Upper lobe of left lung (tissue), 6 donors: ENCODE measurements at regions not wholly inside any gene's neighbourhood (a gene's known extent, or its start where the extent isn't known, plus 50 kb on each side); places are given as distances from the start of the nearest gene placed in this dataset.

ENCODE experiments used
- ATAC-seq, 2 donors: fragments of 200-7000 bp; cut with Tn5 transposase; one replicate each; pipeline ENCODE4 v1.9.1; 2022; ENCODE audit warnings: mild to moderate bottlenecking in 2 of 2, moderate library complexity in 2 of 2; ENCODE audit not compliant: low FRiP score in 2 of 2
- DNase-seq, 2 donors: peaks; one replicate each; pipeline ENCODE4 v3.0.0-alpha.2; 2019 to 2020
- H3K27ac ChIP-seq, 4 donors: fragments of 200-600 bp; sonication (generic); one replicate each; pipeline ENCODE4 v1.5.1; 2016 to 2019
- H3K27me3 ChIP-seq, 4 donors: fragments of 200-600 bp; sonication (generic); one replicate each; pipeline ENCODE4 v1.5.1; 2017 to 2019
- H3K36me3 ChIP-seq, 4 donors: fragments of 200-600 bp; sonication (generic); one replicate each; pipeline ENCODE4 v1.5.1; 2016 to 2019
- H3K4me1 ChIP-seq, 4 donors: fragments of 200-600 bp; sonication (generic); one replicate each; pipeline ENCODE4 v1.5.1; 2018 to 2019
- H3K4me3 ChIP-seq, 4 donors: fragments of 200-600 bp; sonication (generic); one replicate each; pipeline ENCODE4 v1.5.1; 2017 to 2019; ENCODE audit warnings: mild to moderate bottlenecking in 2 of 4, moderate library complexity in 1 of 4
- H3K9me3 ChIP-seq, 4 donors: fragments of 200-600 bp; sonication (generic); one replicate each; pipeline ENCODE4 v1.5.1; 2018 to 2019
- EP300 ChIP-seq, 4 donors: sonication (generic); formaldehyde crosslinking; IDR thresholded peaks; one replicate each; pipeline ENCODE4 v1.5.1; 2017; ENCODE audit warnings: antibody characterized with exemption in 4 of 4, control low read depth in 2 of 4
- POLR2A ChIP-seq, 4 donors: fragments of 450-650 bp; IDR thresholded peaks; one replicate each; pipeline ENCODE4 v1.5.1; 2016 to 2017; ENCODE audit warnings: antibody characterized with exemption in 4 of 4, mild to moderate bottlenecking in 2 of 4
- POLR2AphosphoS5 ChIP-seq, 2 donors: sonication (generic); formaldehyde crosslinking; IDR thresholded peaks; one replicate each; pipeline ENCODE4 v1.5.1; 2017; ENCODE audit warnings: antibody characterized with exemption in 2 of 2
- WGBS, 2 donors: methylation state at CpG; one replicate each; pipeline ENCODE4 v1.1.5; 2017 to 2018; 5-methylcytosine and 5-hydroxymethylcytosine counted together
- TF ChIP-seq, protein P1 (sequence below), 6 experiments: fragments of 450-650 bp in 4 of 6; fragments of 200-600 bp in 2 of 6; sonication (generic) in 2 of 6; IDR thresholded peaks; one replicate each; pipeline ENCODE4 v1.5.1; 2016 to 2019; ENCODE audit warnings: antibody characterized with exemption in 6 of 6
- donor health status: DM: no; HTN: no; CAD: no; lungs with moderate emphysema.
- donor health status: DM: no; HTN: yes; CAD: no; lungs with severe emphysema.

DNA sequence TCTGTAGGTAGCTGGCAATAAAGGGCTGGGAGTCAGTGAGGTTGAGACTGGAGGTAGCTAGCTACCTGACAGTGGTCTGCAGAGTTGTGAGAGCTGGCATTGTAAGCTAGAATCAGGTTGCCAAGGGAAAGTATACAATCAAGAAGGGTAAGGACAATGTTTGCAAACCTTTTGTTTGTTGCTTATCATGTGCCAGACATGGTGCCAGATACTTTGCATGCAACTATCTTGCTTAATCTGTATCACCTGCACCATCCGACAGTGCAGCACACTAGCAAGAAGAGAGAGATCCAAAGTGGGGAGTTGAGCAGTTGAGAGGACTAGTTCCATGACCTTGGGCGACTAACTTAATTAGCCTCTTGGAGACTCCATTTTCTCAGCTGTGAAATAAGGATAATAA is 236.4 kb downstream of the PDCD6IP start:
- Histone ChIP-seq H3K9me3 (no peaks in the 10 kb centered on the region), H3K36me3 (no peaks in the 10 kb centered on the region), H3K27me3 (no peaks in the 10 kb centered on the region), H3K27ac (no peak overlapping the region), H3K4me3 (no peak overlapping the region), H3K4me1 (no peaks in the 10 kb centered on the region)
- WGBS, 2 donors, result 89 to 94% methylated on average over 2 of the region's 2 CpGs
- DNase-seq, result no peak
- TF ChIP-seq, protein P1, sequence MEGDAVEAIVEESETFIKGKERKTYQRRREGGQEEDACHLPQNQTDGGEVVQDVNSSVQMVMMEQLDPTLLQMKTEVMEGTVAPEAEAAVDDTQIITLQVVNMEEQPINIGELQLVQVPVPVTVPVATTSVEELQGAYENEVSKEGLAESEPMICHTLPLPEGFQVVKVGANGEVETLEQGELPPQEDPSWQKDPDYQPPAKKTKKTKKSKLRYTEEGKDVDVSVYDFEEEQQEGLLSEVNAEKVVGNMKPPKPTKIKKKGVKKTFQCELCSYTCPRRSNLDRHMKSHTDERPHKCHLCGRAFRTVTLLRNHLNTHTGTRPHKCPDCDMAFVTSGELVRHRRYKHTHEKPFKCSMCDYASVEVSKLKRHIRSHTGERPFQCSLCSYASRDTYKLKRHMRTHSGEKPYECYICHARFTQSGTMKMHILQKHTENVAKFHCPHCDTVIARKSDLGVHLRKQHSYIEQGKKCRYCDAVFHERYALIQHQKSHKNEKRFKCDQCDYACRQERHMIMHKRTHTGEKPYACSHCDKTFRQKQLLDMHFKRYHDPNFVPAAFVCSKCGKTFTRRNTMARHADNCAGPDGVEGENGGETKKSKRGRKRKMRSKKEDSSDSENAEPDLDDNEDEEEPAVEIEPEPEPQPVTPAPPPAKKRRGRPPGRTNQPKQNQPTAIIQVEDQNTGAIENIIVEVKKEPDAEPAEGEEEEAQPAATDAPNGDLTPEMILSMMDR (IDR thresholded peaks at IDR 0.05), result no peak
- TF ChIP-seq EP300 (IDR thresholded peaks at IDR 0.05), result no peak
- no peak for TF ChIP-seq POLR2A (IDR thresholded peaks at IDR 0.05)
- TF ChIP-seq POLR2AphosphoS5 (IDR thresholded peaks at IDR 0.05), result no peak
- no peak for ATAC-seq

DNA sequence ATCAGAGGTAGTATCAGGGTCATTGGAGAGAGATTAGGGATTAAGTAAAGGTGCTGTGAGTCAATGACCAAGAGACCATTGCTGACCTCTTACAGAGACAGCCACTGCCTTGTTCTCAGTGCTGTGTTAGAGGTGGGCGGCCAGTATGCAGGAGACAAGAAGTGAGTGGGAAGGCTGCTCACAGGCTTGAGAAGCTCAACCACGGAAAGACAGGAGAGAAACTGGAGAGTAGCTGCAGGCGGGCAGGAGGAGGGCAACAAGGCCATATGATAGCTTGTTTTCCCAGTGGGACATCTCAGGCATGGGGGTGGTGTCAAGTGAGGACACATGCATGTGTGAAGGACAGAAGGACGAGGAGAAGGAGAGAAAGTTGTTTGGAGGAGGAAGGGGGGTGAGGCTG is 237.3 kb downstream of the PDCD6IP start:
- 61 to 62% methylated on average over 4 of the region's 4 CpGs for WGBS, 2 donors
- no peak overlapping the region for H3K4me3 ChIP-seq
- DNase-seq (no peak), ATAC-seq (no peak)
- no peaks in the 10 kb centered on the region for H3K4me1 ChIP-seq
- TF ChIP-seq EP300 (IDR thresholded peaks at IDR 0.05) (no peak), POLR2AphosphoS5 (IDR thresholded peaks at IDR 0.05) (no peak), POLR2A (IDR thresholded peaks at IDR 0.05) (no peak)
- TF ChIP-seq, protein P1 (IDR thresholded peaks at IDR 0.05), result no peak
- no peaks in the 10 kb centered on the region for H3K9me3 ChIP-seq
- H3K27ac ChIP-seq, result no peak overlapping the region
- no peaks in the 10 kb centered on the region for H3K27me3 ChIP-seq
- no peaks in the 10 kb centered on the region for H3K36me3 ChIP-seq

DNA sequence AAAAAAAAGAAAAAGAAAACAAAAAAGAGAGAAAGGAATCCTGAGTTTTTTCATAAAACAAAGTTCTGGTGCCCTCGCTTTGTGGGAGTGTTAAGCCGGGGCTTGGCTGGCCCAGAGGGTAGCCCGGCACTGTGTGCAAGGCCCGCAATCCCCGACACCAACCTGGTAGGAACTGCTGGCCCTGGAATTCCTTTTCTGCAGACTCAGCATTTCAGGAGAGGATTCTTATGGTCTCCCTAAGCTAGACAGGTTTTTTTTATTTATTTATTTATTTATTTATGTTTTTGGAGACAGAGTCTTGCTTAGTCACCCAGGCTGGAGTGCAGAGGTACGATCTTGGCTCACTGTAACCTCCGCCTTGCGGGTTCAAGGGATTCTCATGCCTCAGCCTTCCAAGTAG is 238.8 kb downstream of the PDCD6IP start:
- TF ChIP-seq EP300 (IDR thresholded peaks at IDR 0.05) (no peak), POLR2A (IDR thresholded peaks at IDR 0.05) (no peak), POLR2AphosphoS5 (IDR thresholded peaks at IDR 0.05) (no peak)
- TF ChIP-seq, protein P1 (IDR thresholded peaks at IDR 0.05), result no peak
- H3K9me3 ChIP-seq, result no peaks in the 10 kb centered on the region
- 91 to 97% methylated on average over 8 of the region's 8 CpGs for WGBS, 2 donors
- no peak overlapping the region for H3K4me3 ChIP-seq
- ATAC-seq (no peak), DNase-seq (peak in 1 of 2 donors; percentile 17)
- H3K27ac ChIP-seq, result no peak overlapping the region
- H3K4me1 ChIP-seq, result no peaks in the 10 kb centered on the region
- H3K27me3 ChIP-seq, result no peaks in the 10 kb centered on the region
- no peaks in the 10 kb centered on the region for H3K36me3 ChIP-seq

DNA sequence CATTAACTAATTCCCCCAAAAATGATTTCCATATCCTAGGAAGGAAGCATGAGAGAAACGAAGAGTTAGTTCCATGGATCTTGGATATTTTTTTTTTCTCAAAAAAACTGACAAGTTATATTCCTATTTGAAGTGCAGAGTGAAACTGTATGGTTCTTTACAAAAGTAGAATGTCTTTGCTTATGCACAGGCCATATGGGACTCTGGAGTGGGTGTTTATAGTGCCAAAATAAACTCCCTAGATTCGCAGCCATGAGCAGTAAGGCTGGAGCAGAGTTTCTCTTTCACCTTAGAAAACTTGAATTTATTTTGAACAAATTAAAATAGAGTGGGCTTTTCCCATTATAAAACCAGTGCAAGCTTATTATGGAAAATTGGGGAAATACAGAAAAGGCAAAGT is 239.7 kb downstream of the PDCD6IP start:
- DNase-seq (no peak), ATAC-seq (no peak)
- Histone ChIP-seq H3K27me3 (no peaks in the 10 kb centered on the region), H3K4me3 (no peak overlapping the region), H3K36me3 (no peaks in the 10 kb centered on the region), H3K9me3 (no peaks in the 10 kb centered on the region), H3K27ac (no peak overlapping the region), H3K4me1 (no peaks in the 10 kb centered on the region)
- TF ChIP-seq POLR2AphosphoS5 (IDR thresholded peaks at IDR 0.05) (no peak), POLR2A (IDR thresholded peaks at IDR 0.05) (no peak), EP300 (IDR thresholded peaks at IDR 0.05) (no peak)
- TF ChIP-seq, protein P1 (IDR thresholded peaks at IDR 0.05), result no peak
- WGBS, 2 donors, result 73 to 79% methylated on average over 2 of the region's 2 CpGs

DNA sequence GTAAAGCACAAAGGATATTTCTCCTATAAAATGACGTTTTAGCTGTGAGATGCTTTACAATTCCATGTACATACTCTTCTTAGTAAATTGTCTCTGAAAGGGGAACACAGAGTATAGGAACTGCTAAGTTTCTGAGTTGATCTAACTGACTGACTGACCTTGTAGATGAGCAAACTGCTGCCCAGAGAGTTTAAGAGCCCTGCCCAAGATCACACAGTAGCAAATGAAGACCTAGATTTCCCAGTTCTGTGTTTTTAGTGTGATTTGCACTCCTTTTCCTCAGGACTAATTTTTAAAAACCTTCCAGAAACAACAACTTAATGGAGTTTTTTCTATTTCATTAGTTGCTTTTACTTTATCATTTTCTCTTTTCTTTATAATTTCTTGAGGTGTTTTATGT is 247.7 kb downstream of the PDCD6IP start:
- ATAC-seq (no peak), DNase-seq (no peak)
- Histone ChIP-seq H3K4me3 (no peak overlapping the region), H3K9me3 (no peaks in the 10 kb centered on the region), H3K4me1 (no peaks in the 10 kb centered on the region), H3K36me3 (no peaks in the 10 kb centered on the region), H3K27ac (no peak overlapping the region), H3K27me3 (no peaks in the 10 kb centered on the region)
- no peak for TF ChIP-seq POLR2A (IDR thresholded peaks at IDR 0.05)
- no peak for TF ChIP-seq EP300 (IDR thresholded peaks at IDR 0.05)
- TF ChIP-seq, protein P1 (IDR thresholded peaks at IDR 0.05), result no peak
- TF ChIP-seq POLR2AphosphoS5 (IDR thresholded peaks at IDR 0.05), result no peak
- 64 to 82% methylated on average over 1 of the region's 1 CpG for WGBS, 2 donors
